Left cardiac atrium (tissue), 4 donors: ENCODE measurements at regions not wholly inside any gene's neighbourhood (a gene's known extent, or its start where the extent isn't known, plus 50 kb on each side); places are given as distances from the start of the nearest gene placed in this dataset.
"Not testable (repeated sequence)": the region's sequence is repeated elsewhere in the genome, so short reads cannot be mapped to it uniquely, and the experiment has no call there.

Experiments
- ATAC-seq, 2 donors: fragments of 200-7000 bp; cut with Tn5 transposase; one replicate each; pipeline ENCODE4 v1.9.1; 2020; ENCODE audit warnings: mild to moderate bottlenecking in 2 of 2, moderate library complexity in 2 of 2
- DNase-seq: peaks from one replicate; pipeline ENCODE4 v3.0.0-alpha.2; 2020
- intact Hi-C, 2 donors: fragments of 100-400 bp; cut with DNase I; formaldehyde crosslinking; loops; one replicate each; pipeline versions ENCODE4 v1.14.1 to v1.15.1; 2022 to 2023
- donor health status: DM: no; HTN: yes; CAD: no.
- donor health status: DM: no; HTN: yes; CAD: no; lungs with severe emphysema.
- donor health status: DM: yes; HTN: yes; CAD: no.
- donor health status: Dilated cardiomyopathy.

GRCh38 chr4:164617911-164618310 is 136.0 kb upstream of the SMIM31 start:
- DNase-seq (no peak), ATAC-seq (no peak)
- intact Hi-C loops: no loop called here

DNA sequence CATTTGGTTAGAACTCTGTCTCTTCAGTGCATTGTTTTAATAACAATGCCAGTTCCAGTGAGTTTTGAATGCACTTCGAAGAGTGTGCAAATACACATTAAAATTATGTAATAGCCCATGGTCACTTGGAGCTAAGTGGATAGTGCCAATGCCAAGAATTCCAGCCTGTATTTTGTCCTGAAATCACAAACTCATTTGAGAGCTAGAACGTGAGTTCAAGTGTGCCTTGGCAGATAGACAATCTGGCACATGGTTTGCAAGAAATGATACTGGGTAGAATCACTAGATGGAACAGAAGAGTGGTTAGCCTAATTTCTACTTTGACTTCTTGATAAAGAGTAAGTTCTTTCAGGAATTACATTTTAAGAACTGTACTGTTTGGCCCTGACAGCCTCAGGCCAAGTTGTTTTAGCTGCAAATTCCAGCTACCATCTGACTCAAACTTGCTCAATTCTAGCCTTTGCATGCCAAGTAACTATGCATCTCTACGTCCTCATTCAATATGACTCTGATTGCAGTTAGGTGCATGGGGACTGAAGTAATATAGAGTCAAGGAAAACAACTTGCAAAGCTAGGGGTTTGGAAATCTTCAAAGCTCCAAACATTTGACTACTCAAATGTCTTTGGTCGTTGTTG is 131.9 kb upstream of the SMIM31 start:
- no peak for ATAC-seq
- DNase-seq: no peak
- intact Hi-C loops: no loop called here

GRCh38 chr4:164623099-164623498 is 130.8 kb upstream of the SMIM31 start:
- DNase-seq (no peak), ATAC-seq (no peak)
- intact Hi-C loops: no loop called here

DNA sequence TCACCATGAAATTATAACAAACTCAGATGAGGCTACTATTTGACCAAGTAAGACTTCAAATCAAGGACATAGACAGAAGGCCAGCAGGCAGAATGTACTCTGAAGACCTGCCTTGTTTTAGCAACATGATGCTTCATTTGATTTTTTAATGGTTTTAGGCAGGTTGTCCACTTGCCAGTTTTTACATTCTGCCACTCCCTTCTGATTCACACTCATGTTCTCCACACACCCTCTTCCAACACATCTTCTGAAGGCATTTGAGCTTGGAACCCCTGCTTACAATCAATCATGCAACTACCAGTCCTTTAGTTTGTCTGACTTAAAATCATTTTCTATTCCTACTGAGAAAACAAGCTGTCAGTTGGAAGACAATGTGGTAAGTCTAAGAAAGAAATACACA is 114.9 kb upstream of the SMIM31 start:
- ATAC-seq (no peak), DNase-seq (no peak)
- intact Hi-C loops: no loop called here

DNA sequence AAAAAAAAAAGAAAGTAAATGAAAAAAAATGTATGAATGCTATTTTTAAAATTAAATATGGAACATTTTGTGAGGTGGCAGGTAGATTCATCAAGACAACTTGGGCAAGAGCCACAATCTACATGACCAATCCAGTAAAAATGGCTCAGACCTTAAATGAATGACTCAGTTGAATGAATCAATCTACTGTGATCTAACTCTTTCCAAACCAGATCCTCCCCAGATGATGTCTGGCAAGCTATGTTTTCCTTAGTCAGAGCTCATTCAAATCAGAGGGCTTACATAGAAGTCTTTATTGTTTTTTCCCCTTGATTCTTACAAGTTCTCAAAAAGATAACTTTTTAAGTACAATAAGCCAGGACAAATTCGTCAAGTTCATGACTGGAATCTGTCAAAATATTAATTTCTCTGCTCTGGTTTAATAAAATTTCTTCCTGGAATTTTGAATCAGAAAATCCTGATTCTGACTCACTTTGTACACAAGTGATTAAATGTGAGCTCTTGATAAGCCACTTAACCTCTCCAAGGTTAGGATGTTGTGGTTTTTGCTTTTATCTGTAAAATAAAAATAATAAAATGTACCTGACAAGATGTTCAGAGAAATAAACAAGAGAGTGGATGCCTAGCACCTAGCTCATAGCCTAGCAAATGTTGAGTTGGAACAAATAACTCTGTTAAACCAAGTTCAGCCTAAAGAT is 105.6 kb upstream of the SMIM31 start:
- DNase-seq (no peak), ATAC-seq (peak in 1 of 2 donors; percentile 66)
- intact Hi-C loops: no loop called here

- no peak for ATAC-seq
- intact Hi-C loops: no loop called here
Observed at GRCh38 chr4:164648849-164649212, 105.1 kb upstream of the SMIM31 start.

GRCh38 chr4:164659765-164660164 is 94.2 kb upstream of the SMIM31 start:
- no peak for DNase-seq
- intact Hi-C loops: no loop called here
- ATAC-seq: no peak

More at GRCh38 chr4:164648849-164649212, 105.1 kb upstream of the SMIM31 start:
- DNase-seq: no peak

- intact Hi-C loops, DNase-seq: not testable (repeated sequence)
Observed at GRCh38 chr4:164676152-164676551, 77.8 kb upstream of the SMIM31 start.

DNA sequence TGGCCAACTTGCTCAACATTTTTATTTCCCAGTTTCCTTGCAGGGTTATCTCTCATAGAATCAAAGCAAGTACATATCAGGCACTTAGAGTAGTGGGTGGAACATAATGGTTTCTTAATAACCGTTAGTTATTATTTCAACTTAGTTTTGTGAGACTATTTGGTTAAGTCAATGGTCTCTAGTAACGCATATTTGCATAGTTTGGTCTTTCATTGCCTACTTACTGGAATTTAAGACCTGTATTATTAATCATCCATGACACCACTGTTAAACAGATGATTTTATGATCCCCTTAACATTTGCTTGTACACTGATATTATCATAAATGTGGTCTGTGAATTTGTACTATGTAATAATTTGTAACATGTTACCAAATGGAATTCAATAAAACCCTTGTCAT is 70.9 kb upstream of the SMIM31 start:
- no peak for DNase-seq
- no peak for ATAC-seq
- intact Hi-C loops: no loop called here

More at GRCh38 chr4:164676152-164676551, 77.8 kb upstream of the SMIM31 start:
- not testable (repeated sequence) for ATAC-seq

DNA sequence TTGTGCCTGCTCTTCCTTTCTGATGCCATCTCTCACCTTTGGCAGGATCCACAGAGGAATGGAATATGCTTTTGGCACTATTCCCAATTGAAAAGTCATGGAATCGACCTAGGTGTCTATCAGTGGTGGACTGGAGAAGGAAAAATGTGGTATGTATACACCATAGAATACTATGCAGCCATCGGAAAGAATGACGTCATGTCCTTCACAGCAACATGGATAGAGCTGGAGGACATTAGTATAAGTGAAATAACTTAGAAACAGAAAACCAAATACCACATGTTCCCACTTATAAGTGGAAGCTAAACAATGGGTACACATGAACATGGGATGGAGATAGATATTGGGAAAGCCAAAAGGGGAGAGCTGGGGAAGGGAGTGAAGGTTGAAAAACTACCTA is 58.3 kb upstream of the SMIM31 start:
- intact Hi-C loops: no loop called here
- no peak for ATAC-seq
- no peak for DNase-seq

DNA sequence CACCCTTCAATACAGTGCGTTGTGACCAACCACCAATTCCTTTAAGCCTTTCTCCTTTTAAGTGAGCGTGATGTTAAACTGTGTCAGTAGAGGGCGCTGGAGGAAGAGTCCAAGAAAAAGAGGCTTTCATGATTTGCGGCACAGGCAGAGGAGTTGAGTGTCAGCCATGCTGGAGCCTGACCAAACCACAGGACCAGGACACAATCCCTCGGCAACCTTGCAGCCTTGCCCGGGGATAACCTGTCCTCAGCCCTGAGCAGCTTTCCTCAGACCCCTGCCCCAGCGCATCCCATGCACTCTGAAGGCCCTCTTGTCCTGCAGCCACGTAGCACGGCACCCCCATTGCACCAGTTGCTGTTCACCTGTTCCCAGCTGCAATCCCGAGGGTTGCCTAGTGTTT is 53.5 kb upstream of the SMIM31 start:
- DNase-seq (no peak), ATAC-seq (no peak)
- intact Hi-C loops: no loop called here

DNA sequence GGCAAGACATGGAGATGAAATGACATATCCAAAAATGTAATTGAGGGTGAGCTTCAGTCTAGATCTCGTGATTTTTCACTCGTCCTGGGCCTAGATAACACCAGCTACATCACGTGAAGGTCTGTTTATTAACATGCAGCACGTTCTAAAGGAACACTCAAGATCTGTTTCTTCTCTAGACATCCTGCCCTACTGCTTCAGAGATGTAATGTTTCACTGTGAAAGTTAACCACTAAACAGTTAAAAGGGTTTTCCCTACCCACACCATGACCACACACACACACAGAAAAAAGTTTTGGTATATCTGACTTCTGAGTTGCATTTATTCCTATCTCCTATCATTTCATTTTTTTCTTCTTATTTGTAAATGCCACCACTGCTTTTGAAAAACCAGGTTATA is 52.3 kb upstream of the SMIM31 start:
- intact Hi-C loops: no loop called here
- ATAC-seq (no peak), DNase-seq (no peak)
